NCI-H1436 (cell line): ENCODE measurements at regions not wholly inside any gene's neighbourhood (a gene's known extent, or its start where the extent isn't known, plus 50 kb on each side); places are given as distances from the start of the nearest gene placed in this dataset.

Experiments used
- DNase-seq: peaks from one replicate; lab custom pipeline; 2025; lab: John Stamatoyannopoulos, UW

- DNase-seq: no peak
These were observed 754.5 kb downstream of the C6orf118 start for GRCh38 chr6:164554700-164555476.

GRCh38 chr6:164554226-164554625 is 755.2 kb downstream of the C6orf118 start:
- DNase-seq: no peak

- DNase-seq: no peak
These were observed 757.7 kb downstream of the C6orf118 start for GRCh38 chr6:164551706-164552105.

GRCh38 chr6:164547076-164547475 is 762.3 kb downstream of the C6orf118 start:
- no peak for DNase-seq

GRCh38 chr6:164546263-164546662 is 763.1 kb downstream of the C6orf118 start:
- DNase-seq: no peak

GRCh38 chr6:164534070-164534766 is 775.2 kb downstream of the C6orf118 start:
- no peak for DNase-seq

- DNase-seq: no peak
These were observed 776.4 kb downstream of the C6orf118 start for GRCh38 chr6:164533045-164533362.

- no peak for DNase-seq
These were observed 777.0 kb downstream of the C6orf118 start for GRCh38 chr6:164532198-164533044.

GRCh38 chr6:164531736-164532135 is 777.7 kb downstream of the C6orf118 start:
- DNase-seq: no peak

GRCh38 chr6:164528539-164528938 is 780.9 kb downstream of the C6orf118 start:
- no peak for DNase-seq

GRCh38 chr6:164523087-164523654 is 786.2 kb downstream of the C6orf118 start:
- DNase-seq: no peak

GRCh38 chr6:164520916-164521315 is 788.5 kb downstream of the C6orf118 start:
- DNase-seq: no peak

- DNase-seq: no peak
These were observed 802.0 kb downstream of the C6orf118 start for GRCh38 chr6:164507206-164507940.

- no peak for DNase-seq
These were observed 804.0 kb downstream of the C6orf118 start for GRCh38 chr6:164505425-164505824.

GRCh38 chr6:164502833-164503232 is 806.6 kb downstream of the C6orf118 start:
- DNase-seq: peak; percentile 0

GRCh38 chr6:164495882-164496495 is 813.4 kb downstream of the C6orf118 start:
- no peak for DNase-seq

- no peak for DNase-seq
These were observed 831.0 kb downstream of the C6orf118 start for GRCh38 chr6:164478426-164478825.

GRCh38 chr6:164477790-164478189 is 831.6 kb downstream of the C6orf118 start:
- DNase-seq: no peak

GRCh38 chr6:164477101-164477500 is 832.3 kb downstream of the C6orf118 start:
- DNase-seq: no peak

GRCh38 chr6:164469276-164469949 is 840.0 kb downstream of the C6orf118 start:
- no peak for DNase-seq

- no peak for DNase-seq
These were observed 853.6 kb downstream of the C6orf118 start for GRCh38 chr6:164455835-164456234.
